ENCODE measurements at regions not wholly inside any gene's neighbourhood (a gene's known extent, or its start where the extent isn't known, plus 50 kb on each side); places are given as distances from the start of the nearest gene placed in this dataset.
"Not testable (repeated sequence)": the region's sequence is repeated elsewhere in the genome, so short reads cannot be mapped to it uniquely, and the experiment has no call there.

DNA sequence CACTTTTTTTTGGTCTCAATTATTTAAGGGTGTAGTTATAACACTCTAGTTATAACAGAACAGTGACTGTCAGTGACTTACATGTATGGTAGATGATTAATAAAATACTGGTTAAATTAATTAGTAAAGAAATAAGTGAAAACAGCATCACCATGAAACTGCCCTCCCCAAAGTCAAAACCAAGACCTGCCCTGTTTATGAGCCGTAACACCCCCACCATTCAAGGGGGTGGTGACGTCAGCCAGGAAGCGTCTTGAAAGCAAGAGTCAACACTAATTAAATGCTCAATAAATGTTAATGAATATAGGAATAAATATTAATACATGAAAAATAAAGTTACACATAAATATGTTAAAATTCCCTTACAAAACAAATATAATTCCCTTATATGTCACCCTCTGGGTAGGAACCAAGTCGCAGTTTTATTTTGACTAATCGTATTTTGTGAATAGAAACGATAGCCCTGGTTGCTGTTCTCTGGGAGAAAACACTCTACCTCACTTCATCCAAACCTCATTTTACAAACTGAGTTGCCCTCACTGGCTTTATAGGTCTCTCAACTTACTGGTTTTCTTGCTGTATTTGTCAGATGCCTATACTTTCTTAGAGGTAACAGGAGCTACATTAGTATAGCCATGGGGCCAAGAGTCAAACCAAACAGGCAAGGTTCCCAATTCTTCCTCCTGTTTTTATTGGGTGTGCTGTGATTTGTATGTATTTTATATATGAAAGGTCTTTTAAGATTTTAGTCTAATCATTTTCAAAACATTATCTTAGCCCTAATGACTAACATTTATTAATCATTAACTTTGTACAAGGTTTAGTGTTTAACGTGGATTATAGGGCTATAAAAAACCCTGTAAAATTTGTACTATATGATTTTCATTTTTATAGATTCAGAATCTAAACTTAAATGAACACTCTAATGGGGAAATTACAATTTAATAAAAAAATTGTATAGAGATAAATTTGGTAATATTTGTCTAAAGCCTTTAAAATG is 227.9 kb upstream of the IRAK1BP1 start:
- no peak for DNase-seq
- TF ChIP-seq, protein P1, sequence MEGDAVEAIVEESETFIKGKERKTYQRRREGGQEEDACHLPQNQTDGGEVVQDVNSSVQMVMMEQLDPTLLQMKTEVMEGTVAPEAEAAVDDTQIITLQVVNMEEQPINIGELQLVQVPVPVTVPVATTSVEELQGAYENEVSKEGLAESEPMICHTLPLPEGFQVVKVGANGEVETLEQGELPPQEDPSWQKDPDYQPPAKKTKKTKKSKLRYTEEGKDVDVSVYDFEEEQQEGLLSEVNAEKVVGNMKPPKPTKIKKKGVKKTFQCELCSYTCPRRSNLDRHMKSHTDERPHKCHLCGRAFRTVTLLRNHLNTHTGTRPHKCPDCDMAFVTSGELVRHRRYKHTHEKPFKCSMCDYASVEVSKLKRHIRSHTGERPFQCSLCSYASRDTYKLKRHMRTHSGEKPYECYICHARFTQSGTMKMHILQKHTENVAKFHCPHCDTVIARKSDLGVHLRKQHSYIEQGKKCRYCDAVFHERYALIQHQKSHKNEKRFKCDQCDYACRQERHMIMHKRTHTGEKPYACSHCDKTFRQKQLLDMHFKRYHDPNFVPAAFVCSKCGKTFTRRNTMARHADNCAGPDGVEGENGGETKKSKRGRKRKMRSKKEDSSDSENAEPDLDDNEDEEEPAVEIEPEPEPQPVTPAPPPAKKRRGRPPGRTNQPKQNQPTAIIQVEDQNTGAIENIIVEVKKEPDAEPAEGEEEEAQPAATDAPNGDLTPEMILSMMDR (IDR thresholded peaks at IDR 0.05), result no peak
- no peaks in the 10 kb centered on the region for H3K36me3 ChIP-seq
- no peak for ATAC-seq
- no peak overlapping the region for H3K27ac ChIP-seq
- WGBS, 2 donors, result 69 to 75% methylated on average over 7 of the region's 7 CpGs
- H3K9me3 ChIP-seq, result no peaks in the 10 kb centered on the region
- intact Hi-C loops (cut with DNase I), result no loop called here
- peak; percentile 49 for FAIRE-seq
- H3K4me1 ChIP-seq, result no peaks in the 10 kb centered on the region
- no peaks in the 10 kb centered on the region for H3K27me3 ChIP-seq
- no peak overlapping the region for H3K4me3 ChIP-seq

DNA sequence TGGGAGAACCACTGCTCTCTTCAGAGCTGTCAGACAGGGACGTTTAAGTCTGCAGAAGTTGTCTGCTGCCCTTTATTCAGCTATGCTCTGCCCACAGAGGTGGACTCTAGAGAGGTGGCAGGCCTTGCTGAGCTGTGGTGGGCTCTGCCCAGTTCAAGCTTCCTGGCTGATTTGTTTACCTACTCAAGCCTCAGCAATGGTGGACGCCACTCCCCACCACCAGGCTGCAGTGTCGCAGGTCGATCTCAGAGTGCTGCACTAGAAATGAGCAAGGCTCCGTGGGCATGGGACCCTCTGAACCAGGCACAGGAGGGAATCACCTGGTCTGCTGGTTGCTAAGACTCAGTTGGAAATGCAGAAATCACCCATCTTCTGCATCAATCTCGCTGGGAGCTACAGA is 223.4 kb upstream of the IRAK1BP1 start:
- H3K27ac ChIP-seq; H3K36me3 ChIP-seq; H3K4me3 ChIP-seq; H3K9me3 ChIP-seq; ATAC-seq; intact Hi-C loops (cut with DNase I); H3K27me3 ChIP-seq; FAIRE-seq; H3K4me1 ChIP-seq: not testable (repeated sequence)
- 55 to 65% methylated on average over 6 of the region's 6 CpGs for WGBS, 2 donors
- peak in 1 of 6 donors; percentile 26 for DNase-seq

DNA sequence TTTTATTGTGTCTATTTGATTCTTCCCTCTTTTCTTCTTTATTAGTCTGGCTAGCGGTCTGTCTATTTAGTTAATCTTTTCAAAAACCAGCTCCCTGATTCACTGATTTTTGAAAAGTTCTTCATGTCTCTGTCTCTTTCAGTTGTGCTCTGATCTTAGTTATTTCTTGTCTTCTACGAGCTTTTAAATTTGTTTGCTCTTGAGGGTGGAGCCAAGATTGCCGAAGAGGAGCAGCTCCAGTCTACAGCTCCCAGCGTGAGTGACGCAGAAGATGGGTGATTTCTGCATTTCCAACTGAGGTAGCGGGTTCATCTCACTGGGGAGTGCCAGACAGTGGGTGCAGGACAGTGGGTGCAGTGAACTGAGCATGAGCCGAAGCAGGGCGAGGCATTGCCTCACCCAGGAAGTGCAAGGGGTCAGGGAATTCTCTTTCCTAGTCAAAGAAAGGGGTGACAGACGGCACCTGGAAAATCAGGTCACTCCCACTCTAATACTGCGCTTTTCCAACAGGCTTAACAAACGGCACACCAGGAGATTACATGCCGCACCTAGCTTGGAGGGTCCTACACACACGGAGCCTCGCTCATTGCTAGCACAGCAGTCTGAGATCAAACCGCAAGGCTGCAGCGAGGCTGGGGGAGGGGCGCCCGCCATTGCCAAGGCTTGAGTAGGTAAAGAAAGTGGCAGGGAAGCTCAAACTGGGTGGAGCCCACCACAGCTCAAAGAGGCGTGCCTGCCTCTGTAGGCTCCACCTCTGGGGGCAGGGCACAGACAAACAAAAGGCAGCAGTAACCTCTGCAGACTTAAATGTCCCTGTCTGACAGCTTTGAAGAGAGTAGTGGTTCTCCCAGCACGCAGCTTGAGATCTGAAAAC is 220.6 kb upstream of the IRAK1BP1 start:
- intact Hi-C loops (cut with DNase I); H3K4me3 ChIP-seq; FAIRE-seq; ATAC-seq; H3K27ac ChIP-seq; H3K4me1 ChIP-seq; H3K36me3 ChIP-seq; H3K9me3 ChIP-seq; H3K27me3 ChIP-seq: not testable (repeated sequence)
- WGBS, 2 donors, result 72 to 87% methylated on average over 20 of the region's 20 CpGs
- DNase-seq, result peak in 1 of 6 donors; percentile 28

DNA sequence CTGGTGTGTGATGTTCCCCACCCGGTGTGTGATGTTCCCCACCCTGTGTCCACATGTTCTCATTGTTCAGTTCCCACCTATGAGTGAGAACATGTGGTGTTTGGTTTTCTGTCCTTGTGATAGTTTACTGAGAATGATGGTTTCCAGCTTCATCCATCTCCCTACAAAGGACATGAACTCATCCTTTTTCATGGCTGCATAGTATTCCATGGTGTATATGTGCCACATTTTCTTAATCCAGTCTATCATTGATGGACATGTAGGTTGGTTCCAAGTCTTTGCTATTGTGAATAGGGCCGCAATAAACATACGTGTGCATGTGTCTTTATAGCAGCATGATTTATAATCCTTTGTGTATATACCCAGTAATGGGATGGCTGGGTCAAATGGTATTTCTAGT is 201.5 kb upstream of the IRAK1BP1 start:
- H3K27ac ChIP-seq; ATAC-seq; H3K36me3 ChIP-seq; FAIRE-seq; intact Hi-C loops (cut with DNase I); H3K27me3 ChIP-seq; H3K4me1 ChIP-seq; DNase-seq; H3K4me3 ChIP-seq; H3K9me3 ChIP-seq: not testable (repeated sequence)
- 90 to 94% methylated on average over 3 of the region's 3 CpGs for WGBS, 2 donors

DNA sequence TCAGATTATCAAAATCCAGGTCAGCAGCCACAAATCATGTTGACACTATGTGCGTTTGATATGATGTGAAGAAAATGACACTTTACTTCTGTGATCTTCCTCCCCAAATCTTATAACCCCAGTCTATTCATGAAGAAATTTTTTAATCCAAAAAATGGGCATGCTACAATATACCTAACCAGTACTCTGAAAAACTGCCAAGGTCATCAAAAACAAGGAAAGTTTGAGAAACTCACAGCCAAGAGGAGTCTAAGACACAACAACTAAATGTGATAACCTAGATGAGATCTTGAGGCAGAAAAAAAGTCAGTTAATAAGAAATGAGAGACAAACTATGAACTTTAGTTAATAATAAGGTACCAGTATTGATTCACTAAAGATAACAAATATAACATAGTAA is 200.6 kb upstream of the IRAK1BP1 start:
- no peak for FAIRE-seq
- Histone ChIP-seq H3K27ac (no peak overlapping the region), H3K9me3 (no peaks in the 10 kb centered on the region), H3K4me3 (no peak overlapping the region), H3K27me3 (no peaks in the 10 kb centered on the region), H3K4me1 (no peaks in the 10 kb centered on the region), H3K36me3 (no peaks in the 10 kb centered on the region)
- WGBS, 2 donors, result 47 to 62% methylated on average over 1 of the region's 1 CpG
- intact Hi-C loops (cut with DNase I), result no loop called here
- no peak for ATAC-seq
- TF ChIP-seq, protein P1 (IDR thresholded peaks at IDR 0.05), result no peak
- no peak for DNase-seq

DNA sequence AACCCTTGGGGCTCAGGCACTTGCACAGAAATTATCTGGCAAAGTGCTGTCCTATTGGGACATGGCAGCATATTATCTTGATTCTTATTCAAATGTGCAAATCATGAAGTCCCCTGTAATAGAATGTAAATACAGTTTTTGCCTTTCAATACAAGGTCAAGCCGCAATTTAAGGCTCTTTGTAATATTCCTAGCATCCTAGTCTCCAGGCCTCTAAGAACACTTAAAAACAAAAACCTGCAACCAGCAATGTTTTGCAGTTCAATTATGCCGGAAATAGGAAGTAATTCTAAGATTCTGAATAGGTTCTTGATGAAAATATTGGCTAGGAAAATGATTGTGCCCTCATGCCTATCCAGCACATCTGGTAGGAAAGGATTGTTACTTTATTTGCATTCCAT is 197.2 kb upstream of the IRAK1BP1 start:
- TF ChIP-seq, protein P1 (IDR thresholded peaks at IDR 0.05), result no peak

More for the DNA sequence above, 197.2 kb upstream of the IRAK1BP1 start:
- intact Hi-C loops (cut with DNase I), result no loop called here
- H3K4me3 ChIP-seq, result no peak overlapping the region
- no peaks in the 10 kb centered on the region for H3K9me3 ChIP-seq
- FAIRE-seq, result no peak
- H3K36me3 ChIP-seq, result no peaks in the 10 kb centered on the region
- ATAC-seq, result no peak
- H3K4me1 ChIP-seq, result no peaks in the 10 kb centered on the region
- H3K27me3 ChIP-seq, result no peaks in the 10 kb centered on the region
- no peak overlapping the region for H3K27ac ChIP-seq
- WGBS, 2 donors, result 68 to 80% methylated on average over 2 of the region's 2 CpGs
- DNase-seq, result no peak
